ENCODE measurements at regions not wholly inside any gene's neighbourhood (a gene's known extent, or its start where the extent isn't known, plus 50 kb on each side); places are given as distances from the start of the nearest gene placed in this dataset.

- TF ChIP-seq ZNF274 (IDR thresholded peaks at IDR 0.05; ENCODE audit: low read depth, low read length) (no peak), YY1 (IDR thresholded peaks at IDR 0.05; ENCODE audit: insufficient read depth, insufficient read length) (no peak)
Observed at GRCh38 chr11:8331767-8332166, 68.1 kb upstream of the LMO1 start.

Measured in NT2/D1 (cell line).